ENCODE measurements at regions not wholly inside any gene's neighbourhood (a gene's known extent, or its start where the extent isn't known, plus 50 kb on each side); places are given as distances from the start of the nearest gene placed in this dataset.

DNA sequence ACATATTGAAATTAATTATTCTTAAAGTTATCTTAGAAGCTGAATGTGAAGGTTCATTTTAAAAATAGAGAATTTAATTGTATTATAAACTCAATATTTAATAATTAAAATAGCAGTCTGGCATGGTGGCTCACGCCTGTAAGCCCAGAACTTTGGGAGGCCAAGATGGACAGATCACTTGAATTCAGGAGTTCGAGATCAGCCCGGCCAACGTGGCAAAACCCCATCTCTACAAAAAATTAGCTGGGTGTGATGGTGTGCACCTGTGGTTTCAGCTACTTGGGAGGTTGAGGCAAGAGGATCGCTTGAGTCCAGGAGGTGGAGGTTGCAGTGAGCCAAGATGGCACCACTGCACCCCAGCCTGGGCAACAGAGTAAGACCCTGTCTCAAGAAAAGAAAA lies 659.9 kb upstream of the AGA start:
- no CpG with 5 or more reads among the region's 5 CpGs for WGBS (ENCODE audit: extremely low coverage, insufficient coverage, low lambda C conversion rate)
- Histone ChIP-seq H3K56ac (ENCODE audit: low read length) (no peak overlapping the region), H2BK120ac (ENCODE audit: low read depth, low read length) (no peak overlapping the region), H3K79me1 (ENCODE audit: low read length) (no peaks in the 10 kb centered on the region), H3K18ac (ENCODE audit: low read length) (no peak overlapping the region), H3K27ac (ENCODE audit: low read depth, low read length) (no peak overlapping the region), H2AK5ac (ENCODE audit: low read length) (no peak overlapping the region), H4K8ac (ENCODE audit: low read depth, low read length) (no peak overlapping the region), H3K23ac (ENCODE audit: low read length) (no peak overlapping the region), H3K4me1 (ENCODE audit: control insufficient read depth, low read depth, low read length) (no peaks in the 10 kb centered on the region), H3K36me3 (ENCODE audit: control insufficient read depth, insufficient read depth, low read length) (no peaks in the 10 kb centered on the region), H3K27me3 (ENCODE audit: insufficient read depth, low read length, poor library complexity) (no peaks in the 10 kb centered on the region), H3K4me2 (ENCODE audit: low read length) (no peak overlapping the region), H2BK5ac (ENCODE audit: low read length) (no peak overlapping the region), H3K79me2 (ENCODE audit: control insufficient read depth, insufficient read depth, low read length) (no peaks in the 10 kb centered on the region), H3K9ac (ENCODE audit: low read length) (no peak overlapping the region), H3K4ac (ENCODE audit: low read depth, low read length) (no peak overlapping the region), H2BK15ac (replicated peaks; ENCODE audit: low read depth) (no peak overlapping the region), H3K4me3 (ENCODE audit: low read length) (no peak overlapping the region), H4K5ac (ENCODE audit: low read length) (no peak overlapping the region)
- DNase-seq: no peak

DNA sequence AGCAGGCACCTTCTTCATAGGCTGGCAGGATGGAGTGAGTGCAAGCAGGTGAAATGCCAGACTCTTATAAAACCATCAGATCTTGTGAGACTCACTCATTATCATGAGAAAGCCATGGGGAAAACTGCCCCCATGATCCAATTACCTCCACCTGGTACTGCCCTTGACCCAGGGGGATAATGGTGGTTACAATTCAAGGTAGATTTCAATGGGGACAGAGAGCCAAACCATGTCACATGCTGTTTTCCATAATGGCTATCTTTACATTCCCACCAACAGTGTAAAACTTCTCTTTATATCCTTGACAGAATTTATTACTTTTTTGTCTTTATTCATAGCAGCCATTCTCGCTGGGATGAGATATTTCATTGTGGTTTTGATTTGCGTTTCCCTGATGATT lies 663.0 kb upstream of the AGA start:
- H2BK120ac ChIP-seq (ENCODE audit: low read depth, low read length): no peak overlapping the region
- no peak overlapping the region for H3K18ac ChIP-seq (ENCODE audit: low read length)
- no peaks in the 10 kb centered on the region for H3K79me2 ChIP-seq (ENCODE audit: control insufficient read depth, insufficient read depth, low read length)
- no peak overlapping the region for H3K4me2 ChIP-seq (ENCODE audit: low read length)
- no peak overlapping the region for H3K27ac ChIP-seq (ENCODE audit: low read depth, low read length)
- WGBS (ENCODE audit: extremely low coverage, insufficient coverage, low lambda C conversion rate): no CpG with 5 or more reads among the region's 2 CpGs
- H3K4ac ChIP-seq (ENCODE audit: low read depth, low read length): no peak overlapping the region
- H2BK5ac ChIP-seq (ENCODE audit: low read length): no peak overlapping the region
- H3K4me1 ChIP-seq (ENCODE audit: control insufficient read depth, low read depth, low read length): no peaks in the 10 kb centered on the region
- no peaks in the 10 kb centered on the region for H3K79me1 ChIP-seq (ENCODE audit: low read length)
- no peak overlapping the region for H3K4me3 ChIP-seq (ENCODE audit: low read length)
- H3K9ac ChIP-seq (ENCODE audit: low read length): no peak overlapping the region
- no peak overlapping the region for H3K56ac ChIP-seq (ENCODE audit: low read length)
- no peak overlapping the region for H4K8ac ChIP-seq (ENCODE audit: low read depth, low read length)
- no peak overlapping the region for H2AK5ac ChIP-seq (ENCODE audit: low read length)
- H2BK15ac ChIP-seq (replicated peaks; ENCODE audit: low read depth): no peak overlapping the region
- H3K23ac ChIP-seq (ENCODE audit: low read length): no peak overlapping the region
- no peaks in the 10 kb centered on the region for H3K27me3 ChIP-seq (ENCODE audit: insufficient read depth, low read length, poor library complexity)
- DNase-seq: no peak
- no peak overlapping the region for H4K5ac ChIP-seq (ENCODE audit: low read length)
- H3K36me3 ChIP-seq (ENCODE audit: control insufficient read depth, insufficient read depth, low read length): no peaks in the 10 kb centered on the region

DNA sequence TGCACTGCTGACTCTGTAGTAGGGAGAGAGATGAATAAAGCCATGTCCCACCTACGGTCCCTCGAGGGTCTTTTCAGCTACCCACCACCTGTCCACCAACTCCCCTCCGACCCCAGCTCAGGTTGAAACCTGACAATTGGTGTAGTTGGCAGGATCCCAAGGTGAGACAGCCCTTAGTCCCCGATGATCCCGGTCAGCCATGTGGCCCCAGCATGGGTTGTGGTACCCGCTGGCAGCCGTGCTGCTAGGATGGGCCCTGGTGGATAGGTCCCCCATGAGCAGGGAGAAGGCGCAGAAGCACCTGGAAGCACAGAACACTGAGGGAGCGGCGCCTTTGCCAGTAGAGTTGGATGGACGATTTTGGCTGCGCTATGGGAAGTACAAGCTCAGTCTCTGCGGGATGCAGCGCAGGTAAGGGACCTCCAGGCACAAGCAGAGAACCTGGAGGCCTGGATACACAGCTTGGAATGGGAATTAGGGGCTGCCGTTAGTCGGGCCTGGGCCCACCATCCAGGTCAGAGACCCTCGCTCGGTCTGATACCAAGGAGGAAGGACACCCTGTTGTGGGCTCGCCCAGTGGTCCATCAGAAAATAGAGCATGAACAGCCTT lies 694.6 kb upstream of the AGA start:
- Histone ChIP-seq H2BK15ac (replicated peaks; ENCODE audit: low read depth) (no peak overlapping the region), H4K8ac (ENCODE audit: low read depth, low read length) (no peak overlapping the region), H3K18ac (ENCODE audit: low read length) (no peak overlapping the region), H3K4me1 (ENCODE audit: control insufficient read depth, low read depth, low read length) (no peaks in the 10 kb centered on the region), H3K27me3 (ENCODE audit: insufficient read depth, low read length, poor library complexity) (no peaks in the 10 kb centered on the region), H3K27ac (ENCODE audit: low read depth, low read length) (no peak overlapping the region), H3K4ac (ENCODE audit: low read depth, low read length) (no peak overlapping the region), H3K4me3 (ENCODE audit: low read length) (no peak overlapping the region), H2AK5ac (ENCODE audit: low read length) (no peak overlapping the region), H2BK5ac (ENCODE audit: low read length) (no peak overlapping the region), H3K9ac (ENCODE audit: low read length) (no peak overlapping the region), H3K79me2 (ENCODE audit: control insufficient read depth, insufficient read depth, low read length) (no peaks in the 10 kb centered on the region), H4K5ac (ENCODE audit: low read length) (no peak overlapping the region), H3K56ac (ENCODE audit: low read length) (no peak overlapping the region), H3K36me3 (ENCODE audit: control insufficient read depth, insufficient read depth, low read length) (no peaks in the 10 kb centered on the region), H3K4me2 (ENCODE audit: low read length) (no peak overlapping the region), H3K23ac (ENCODE audit: low read length) (no peak overlapping the region), H2BK120ac (ENCODE audit: low read depth, low read length) (no peak overlapping the region), H3K79me1 (ENCODE audit: low read length) (no peaks in the 10 kb centered on the region)
- DNase-seq: no peak
- no CpG with 5 or more reads among the region's 19 CpGs for WGBS (ENCODE audit: extremely low coverage, insufficient coverage, low lambda C conversion rate)

DNA sequence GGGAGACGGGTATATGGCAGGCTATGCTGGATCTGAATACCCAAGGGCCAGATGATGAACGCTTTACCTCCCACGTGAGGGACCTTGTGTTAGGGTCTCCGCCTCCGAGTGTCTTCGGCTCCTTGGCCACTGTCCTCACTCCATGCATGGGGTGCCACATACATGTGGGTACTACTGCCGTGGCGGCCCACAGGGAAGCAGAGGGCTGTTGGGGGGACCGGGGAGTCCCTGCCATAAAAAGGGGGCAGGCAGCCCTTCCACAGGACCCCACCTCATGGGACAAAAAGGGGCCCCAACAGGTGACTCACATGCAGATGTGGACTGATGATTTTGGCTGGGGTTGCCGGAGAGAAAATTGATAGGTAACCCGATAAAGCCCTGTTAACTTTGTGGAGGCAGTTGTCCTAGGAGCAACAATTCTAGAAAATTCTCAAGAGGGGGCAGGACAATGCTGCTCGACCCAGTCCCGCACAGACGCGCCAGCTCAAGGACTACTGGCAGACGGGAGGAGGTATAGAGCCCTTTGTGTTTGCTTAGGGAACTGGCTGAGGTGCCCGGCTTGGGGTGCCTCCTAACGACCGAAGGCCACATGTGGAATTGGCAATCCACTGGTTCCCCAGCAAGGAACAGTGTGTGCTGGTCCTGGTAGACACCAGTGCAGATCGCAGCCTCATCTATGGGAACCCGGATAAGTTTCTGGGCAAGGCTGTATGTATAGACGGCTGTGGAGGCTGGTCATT lies 695.7 kb upstream of the AGA start:
- Histone ChIP-seq H3K56ac (ENCODE audit: low read length) (no peak overlapping the region), H2AK5ac (ENCODE audit: low read length) (no peak overlapping the region), H3K27me3 (ENCODE audit: insufficient read depth, low read length, poor library complexity) (no peaks in the 10 kb centered on the region), H2BK15ac (replicated peaks; ENCODE audit: low read depth) (no peak overlapping the region), H3K4ac (ENCODE audit: low read depth, low read length) (no peak overlapping the region), H3K4me2 (ENCODE audit: low read length) (no peak overlapping the region), H3K18ac (ENCODE audit: low read length) (no peak overlapping the region), H3K27ac (ENCODE audit: low read depth, low read length) (no peak overlapping the region), H3K36me3 (ENCODE audit: control insufficient read depth, insufficient read depth, low read length) (no peaks in the 10 kb centered on the region), H3K79me2 (ENCODE audit: control insufficient read depth, insufficient read depth, low read length) (no peaks in the 10 kb centered on the region), H3K23ac (ENCODE audit: low read length) (no peak overlapping the region), H3K4me1 (ENCODE audit: control insufficient read depth, low read depth, low read length) (no peaks in the 10 kb centered on the region), H3K9ac (ENCODE audit: low read length) (no peak overlapping the region), H2BK120ac (ENCODE audit: low read depth, low read length) (no peak overlapping the region), H2BK5ac (ENCODE audit: low read length) (no peak overlapping the region), H4K8ac (ENCODE audit: low read depth, low read length) (no peak overlapping the region), H4K5ac (ENCODE audit: low read length) (no peak overlapping the region), H3K4me3 (ENCODE audit: low read length) (no peak overlapping the region), H3K79me1 (ENCODE audit: low read length) (no peaks in the 10 kb centered on the region)
- WGBS (ENCODE audit: extremely low coverage, insufficient coverage, low lambda C conversion rate): no CpG with 5 or more reads among the region's 22 CpGs
- no peak for DNase-seq

DNA sequence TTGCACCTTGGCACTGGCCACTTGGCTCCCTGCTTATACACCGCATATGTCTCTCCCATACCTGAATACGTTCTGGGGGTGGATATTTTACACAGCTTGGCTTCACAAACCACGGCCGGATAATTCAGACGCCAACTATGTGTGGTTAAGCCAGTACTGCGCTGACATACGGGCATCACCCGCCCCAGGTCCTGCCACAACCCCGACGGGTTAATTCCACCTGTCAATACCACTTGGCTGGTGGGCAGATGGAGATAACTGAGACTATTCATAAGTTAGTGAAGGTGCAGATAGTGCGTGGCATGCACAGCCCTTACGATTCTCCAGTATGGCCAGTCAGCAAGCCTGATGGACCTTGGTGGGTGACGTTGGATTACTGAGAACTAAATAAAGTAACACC lies 696.3 kb upstream of the AGA start:
- Histone ChIP-seq H2BK5ac (ENCODE audit: low read length) (no peak overlapping the region), H3K79me2 (ENCODE audit: control insufficient read depth, insufficient read depth, low read length) (no peaks in the 10 kb centered on the region), H4K8ac (ENCODE audit: low read depth, low read length) (no peak overlapping the region), H3K9ac (ENCODE audit: low read length) (no peak overlapping the region), H3K4me2 (ENCODE audit: low read length) (no peak overlapping the region), H3K23ac (ENCODE audit: low read length) (no peak overlapping the region), H4K5ac (ENCODE audit: low read length) (no peak overlapping the region), H3K79me1 (ENCODE audit: low read length) (no peaks in the 10 kb centered on the region), H3K4ac (ENCODE audit: low read depth, low read length) (no peak overlapping the region), H3K4me1 (ENCODE audit: control insufficient read depth, low read depth, low read length) (no peaks in the 10 kb centered on the region), H2AK5ac (ENCODE audit: low read length) (no peak overlapping the region), H3K18ac (ENCODE audit: low read length) (no peak overlapping the region), H3K56ac (ENCODE audit: low read length) (no peak overlapping the region), H3K4me3 (ENCODE audit: low read length) (no peak overlapping the region), H2BK15ac (replicated peaks; ENCODE audit: low read depth) (no peak overlapping the region), H2BK120ac (ENCODE audit: low read depth, low read length) (no peak overlapping the region), H3K27me3 (ENCODE audit: insufficient read depth, low read length, poor library complexity) (no peaks in the 10 kb centered on the region), H3K27ac (ENCODE audit: low read depth, low read length) (no peak overlapping the region), H3K36me3 (ENCODE audit: control insufficient read depth, insufficient read depth, low read length) (no peaks in the 10 kb centered on the region)
- WGBS (ENCODE audit: extremely low coverage, insufficient coverage, low lambda C conversion rate): no CpG with 5 or more reads among the region's 13 CpGs
- no peak for DNase-seq

Measured in mesendoderm (in vitro differentiated cells).